GM18868 (cell line): ENCODE measurements at regions not wholly inside any gene's neighbourhood (a gene's known extent, or its start where the extent isn't known, plus 50 kb on each side); places are given as distances from the start of the nearest gene placed in this dataset.
"Not testable (repeated sequence)": the region's sequence is repeated elsewhere in the genome, so short reads cannot be mapped to it uniquely, and the experiment has no call there.

Source experiments
- ATAC-seq: cut with Tn5 transposase; IDR thresholded peaks from one replicate; pipeline ENCODE4 v1.9.1; 2021; ENCODE audit warnings: mild to moderate bottlenecking, moderate library complexity; ENCODE audit not compliant: unreplicated experiment

DNA sequence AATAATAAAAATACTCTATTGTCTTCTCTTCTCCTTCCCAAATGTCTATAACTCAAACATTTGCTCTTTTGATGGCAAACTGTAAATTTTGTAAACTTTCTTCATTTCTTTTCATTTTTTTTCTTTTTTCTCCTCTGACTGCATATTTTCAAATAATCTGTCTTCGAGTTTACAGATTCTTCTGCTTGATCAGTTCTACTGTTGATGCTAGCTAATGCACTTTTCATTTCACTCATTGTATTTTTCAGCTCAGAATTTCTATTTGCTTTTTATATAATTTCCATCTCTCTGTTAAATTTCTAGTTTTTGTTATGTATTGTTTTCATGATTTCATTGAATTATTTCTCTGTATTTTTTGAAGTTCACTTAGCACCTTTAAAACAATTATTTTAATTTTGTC is 646.8 kb upstream of the INTU start:
- ATAC-seq: no peak

DNA sequence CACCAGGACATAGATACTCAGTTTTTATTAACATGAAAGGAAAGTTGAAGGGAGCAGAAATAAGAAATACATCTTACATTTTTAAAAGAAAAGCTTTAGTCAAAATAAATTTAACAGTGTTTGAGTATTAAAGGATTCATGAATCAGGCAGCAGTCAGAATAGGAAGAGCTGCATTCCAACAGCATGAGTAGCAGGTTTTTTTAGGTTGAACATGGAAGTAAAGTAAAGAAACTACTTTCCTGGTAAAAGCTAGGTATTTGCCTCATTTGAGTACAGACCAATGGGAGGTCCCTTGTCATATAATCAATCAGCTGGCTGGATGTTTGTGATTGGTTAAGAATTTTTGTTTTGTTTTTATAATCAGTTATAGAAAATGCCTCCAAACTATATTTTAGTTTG is 645.9 kb upstream of the INTU start:
- no peak for ATAC-seq

DNA sequence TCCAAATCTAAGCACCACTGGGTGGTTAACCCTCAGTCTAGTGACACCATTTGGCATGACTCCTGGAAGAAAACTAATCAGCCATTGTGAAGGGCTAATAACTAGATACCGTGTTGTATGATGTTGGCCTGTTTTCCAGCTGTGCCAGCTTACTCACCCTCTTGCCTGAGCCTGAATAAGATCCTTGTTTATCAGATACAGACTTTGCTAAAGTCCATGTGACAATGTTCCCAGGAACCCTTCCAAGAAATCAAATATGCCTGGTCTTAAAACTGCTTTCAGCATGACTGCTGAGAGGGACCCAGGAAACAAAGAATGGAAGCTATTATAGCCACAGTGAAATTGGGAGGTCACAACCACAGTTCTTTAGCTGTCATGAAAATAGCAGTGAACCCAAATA is 640.8 kb upstream of the INTU start:
- ATAC-seq: no peak

DNA sequence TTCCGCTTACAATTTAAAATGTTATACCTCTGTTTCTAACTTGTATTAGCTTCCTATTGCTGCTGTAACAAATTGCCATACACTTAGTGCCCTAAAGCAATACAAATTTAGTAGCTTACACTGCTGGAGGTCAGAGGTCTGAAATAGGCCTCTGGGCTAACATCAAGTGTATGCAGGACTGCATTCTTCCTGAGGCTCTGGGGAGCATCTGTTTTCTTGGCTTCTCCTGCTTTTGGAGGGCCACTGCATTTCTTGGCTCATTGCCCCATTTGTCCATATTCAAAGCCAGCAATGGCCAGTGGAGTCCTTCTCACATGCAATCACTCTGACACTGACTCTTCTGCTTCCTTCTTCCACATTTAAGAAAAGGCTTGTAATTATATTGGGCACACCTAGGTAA is 639.8 kb upstream of the INTU start:
- no peak for ATAC-seq

DNA sequence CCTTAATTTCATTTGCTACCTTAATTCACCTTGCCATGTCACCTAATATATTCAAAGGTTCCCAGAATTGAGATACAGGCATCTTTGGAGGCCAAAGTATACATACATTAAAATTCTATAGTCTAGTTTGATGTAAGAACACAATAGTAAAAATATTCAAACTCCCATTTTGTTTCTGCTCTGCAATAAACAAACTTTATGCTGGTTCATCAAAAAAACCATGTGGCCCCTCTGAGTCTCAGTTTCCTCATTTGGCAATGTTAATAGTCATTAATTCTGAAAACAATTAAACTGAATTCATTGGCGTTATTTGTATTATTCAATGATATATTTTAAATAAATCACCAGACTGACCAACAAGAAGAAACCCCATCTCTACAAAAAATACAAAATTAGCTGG is 639.4 kb upstream of the INTU start:
- ATAC-seq: no peak

DNA sequence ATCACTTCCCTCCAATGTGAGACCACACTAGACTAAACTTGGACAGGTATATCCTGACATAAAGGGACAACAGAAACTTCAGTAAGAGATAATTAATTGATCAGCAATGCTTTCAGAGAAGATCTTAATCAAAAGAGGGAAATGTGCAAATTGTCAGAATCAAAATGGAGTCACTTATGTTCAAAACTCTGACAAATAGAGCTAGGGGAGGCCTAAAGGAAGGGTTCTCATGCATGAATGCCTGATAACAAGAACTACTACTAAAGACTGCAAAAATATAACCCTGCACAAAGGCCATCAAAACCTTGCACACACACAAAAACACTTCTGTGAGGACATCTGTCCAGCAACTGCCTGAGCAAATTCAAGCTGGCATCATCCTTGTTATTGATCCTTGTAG is 637.5 kb upstream of the INTU start:
- ATAC-seq: no peak

DNA sequence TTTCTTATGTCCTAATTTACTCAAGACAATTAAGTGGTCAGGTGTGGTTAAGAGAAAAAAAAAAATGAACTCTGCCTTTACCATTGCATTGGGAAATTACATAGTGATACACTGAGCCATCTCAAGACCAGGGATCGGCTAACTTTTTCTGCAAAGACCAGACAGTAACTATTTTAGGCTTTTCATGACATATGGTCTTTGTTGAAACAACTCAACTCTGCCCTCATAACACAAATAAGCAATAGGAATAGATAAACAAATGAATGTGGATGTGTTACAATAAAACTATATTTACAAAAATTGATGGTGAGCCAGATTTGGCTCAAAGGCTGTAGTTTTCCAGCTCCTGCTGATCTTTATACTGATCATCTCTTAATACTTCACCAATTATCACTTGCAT is 632.6 kb upstream of the INTU start:
- no peak for ATAC-seq

DNA sequence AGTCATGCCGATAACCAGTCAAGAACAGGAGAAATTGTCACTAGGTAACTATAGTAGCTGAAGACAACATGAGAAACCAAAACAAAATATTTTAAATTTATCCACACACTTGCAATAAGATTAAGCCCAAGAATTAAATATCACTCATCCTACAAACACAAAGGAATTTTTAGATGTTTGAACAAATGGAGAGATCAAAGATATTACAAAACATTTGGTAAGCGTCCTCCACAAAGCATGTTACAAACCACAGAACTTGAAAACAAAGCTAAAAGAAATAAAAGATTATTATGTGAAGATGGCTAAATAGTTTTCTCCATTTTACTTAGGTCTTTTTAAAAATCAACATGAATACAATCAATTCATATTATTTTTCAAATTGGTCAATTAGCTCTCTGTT is 631.9 kb upstream of the INTU start:
- no peak for ATAC-seq

DNA sequence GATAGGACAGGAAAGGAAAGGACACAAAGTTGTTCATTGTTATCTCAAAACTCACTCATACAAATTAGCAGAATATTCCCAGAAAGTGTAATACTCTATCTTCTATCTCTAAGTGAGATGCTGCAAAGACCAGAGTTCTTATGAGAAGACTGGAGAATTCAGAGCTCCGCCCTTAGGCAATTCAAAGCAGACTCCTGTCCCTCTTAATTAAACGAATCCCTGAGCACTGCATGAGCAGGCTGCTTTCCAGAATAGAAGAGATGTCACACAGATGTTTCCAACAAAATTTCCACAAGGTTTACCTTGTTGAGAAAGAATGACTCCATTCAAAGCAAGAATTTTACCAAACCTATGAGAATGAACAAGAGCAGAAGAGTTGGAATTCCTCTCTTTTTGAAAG is 630.8 kb upstream of the INTU start:
- ATAC-seq: no peak

DNA sequence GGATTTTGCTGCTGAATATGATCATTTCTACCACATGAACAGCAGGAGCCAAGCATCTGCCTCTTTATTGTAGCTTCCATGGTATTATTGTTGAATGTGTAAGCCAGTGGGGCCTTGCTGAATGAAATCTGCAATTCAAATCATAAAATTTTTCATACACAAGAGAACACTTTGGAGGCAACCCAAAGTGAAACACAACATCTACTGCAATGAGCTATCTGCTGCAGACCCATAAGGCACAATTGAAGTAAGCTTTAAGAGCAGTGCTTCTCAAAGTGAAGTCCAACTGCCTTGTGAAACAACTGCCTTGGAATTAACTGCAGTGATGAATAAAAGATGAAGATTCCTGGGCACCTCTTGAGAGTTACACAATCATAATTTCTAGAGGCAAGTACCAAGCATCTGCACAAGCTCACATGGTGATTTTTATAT is 626.3 kb upstream of the INTU start:
- ATAC-seq: no peak

DNA sequence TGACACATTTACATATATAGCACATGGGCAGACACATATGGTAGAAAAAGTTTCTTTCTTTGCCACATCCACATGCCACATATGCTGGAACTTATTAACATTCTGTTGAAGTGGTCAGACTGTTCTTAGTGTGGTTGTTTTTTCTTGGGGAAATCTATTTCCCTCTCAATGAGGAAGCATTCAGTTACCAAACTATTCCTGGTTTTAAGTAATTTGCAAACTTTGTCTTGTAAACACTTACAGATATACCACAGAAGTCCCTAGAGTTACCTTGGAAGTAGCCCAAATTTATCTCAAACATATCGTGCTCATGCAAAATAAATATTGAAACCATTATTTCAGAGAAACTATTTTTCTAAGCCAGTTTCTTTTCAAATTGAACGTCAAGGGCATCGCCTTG is 625.5 kb upstream of the INTU start:
- no peak for ATAC-seq

DNA sequence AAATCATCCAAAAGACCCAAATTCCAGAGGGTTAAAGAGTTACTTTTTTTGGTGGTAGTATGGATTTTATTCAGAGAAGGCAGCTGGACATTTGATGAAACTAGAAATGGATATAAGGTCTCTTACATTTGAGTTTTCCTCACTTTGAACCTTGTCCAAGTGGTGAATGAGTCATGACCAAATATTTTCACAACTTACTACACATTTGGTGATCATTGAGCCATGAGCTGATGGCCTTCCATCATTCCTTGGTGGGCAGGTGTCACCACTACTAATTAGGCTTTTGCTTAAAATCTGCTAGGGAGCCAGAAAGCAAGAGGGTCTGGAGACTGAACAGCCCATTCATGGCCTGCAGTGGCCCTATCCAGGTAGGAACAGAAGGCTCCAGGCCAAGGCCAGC is 620.2 kb upstream of the INTU start:
- no peak for ATAC-seq

DNA sequence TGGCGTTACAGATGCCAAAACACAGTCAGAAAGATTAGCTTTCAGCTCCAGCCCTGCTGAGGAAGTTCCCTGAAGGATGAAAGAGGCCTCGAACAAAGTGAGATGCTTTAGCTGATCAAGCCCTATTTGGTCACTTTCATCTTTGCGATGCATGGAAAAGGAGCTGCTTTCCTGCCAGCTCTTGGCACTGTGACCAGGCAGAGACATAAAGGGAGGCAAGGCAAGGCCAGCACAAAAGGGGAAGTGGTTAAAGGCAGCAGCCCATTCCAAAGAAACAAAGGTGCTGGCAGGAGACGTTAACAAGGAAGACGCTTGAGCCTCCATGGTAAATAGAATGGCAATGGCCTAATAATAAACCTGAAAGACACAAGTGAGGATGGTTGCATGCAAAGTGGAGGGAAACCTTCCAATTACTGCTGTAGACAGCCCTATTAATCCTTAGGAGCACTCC is 617.1 kb upstream of the INTU start:
- ATAC-seq: no peak

DNA sequence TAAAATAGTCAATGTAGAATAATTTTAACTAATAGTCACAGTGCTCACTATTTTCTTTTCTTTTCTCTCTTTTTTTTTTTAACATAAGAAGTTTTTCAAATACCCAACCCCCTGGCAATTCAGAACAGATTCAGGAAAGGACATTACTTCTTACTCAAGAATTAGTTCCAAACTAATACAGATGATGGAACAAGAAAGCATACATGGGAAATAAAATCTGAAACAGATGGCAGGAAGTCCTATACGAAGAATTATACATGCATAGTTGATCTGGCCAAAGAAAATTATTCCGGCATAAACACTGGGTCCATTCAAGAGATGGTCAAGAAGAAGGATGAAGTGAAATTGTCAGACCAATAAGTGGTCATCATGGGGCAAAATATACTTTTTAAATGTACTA is 614.4 kb upstream of the INTU start:
- no peak for ATAC-seq

DNA sequence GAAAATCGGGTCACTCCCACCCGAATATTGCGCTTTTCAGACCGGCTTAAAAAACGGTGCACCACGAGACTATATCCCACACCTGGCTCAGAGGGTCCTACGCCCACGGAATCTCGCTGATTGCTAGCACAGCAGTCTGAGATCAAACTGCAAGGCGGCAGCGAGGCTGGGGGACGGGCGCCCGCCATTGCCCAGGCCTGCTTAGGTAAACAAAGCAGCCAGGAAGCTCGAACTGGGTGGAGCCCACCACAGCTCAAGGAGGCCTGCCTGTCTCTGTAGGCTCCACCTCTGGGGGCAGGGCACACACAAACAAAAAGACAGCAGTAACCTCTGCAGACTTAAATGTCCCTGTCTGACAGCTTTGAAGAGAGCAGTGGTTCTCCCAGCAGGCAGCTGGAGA is 611.9 kb upstream of the INTU start:
- ATAC-seq: not testable (repeated sequence)

DNA sequence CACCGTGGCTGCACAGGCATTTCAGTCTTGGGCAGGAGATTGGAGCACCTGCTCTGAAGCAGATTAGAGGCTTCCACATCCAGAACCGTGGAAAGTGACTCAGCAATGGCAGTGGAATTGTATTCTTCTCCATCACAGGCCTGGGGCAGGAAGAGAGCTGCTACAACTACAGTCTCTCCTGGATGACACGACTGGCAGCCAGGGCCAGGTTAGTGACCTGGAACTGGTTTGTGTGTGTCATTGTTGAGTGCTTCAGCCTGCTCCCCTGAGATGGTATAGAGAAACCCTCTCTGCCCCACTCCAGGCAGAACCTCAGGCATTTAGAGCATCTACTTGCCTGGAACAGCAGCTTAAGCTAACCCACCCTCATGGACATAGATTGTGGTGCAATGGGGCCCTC is 596.5 kb upstream of the INTU start:
- ATAC-seq: no peak

DNA sequence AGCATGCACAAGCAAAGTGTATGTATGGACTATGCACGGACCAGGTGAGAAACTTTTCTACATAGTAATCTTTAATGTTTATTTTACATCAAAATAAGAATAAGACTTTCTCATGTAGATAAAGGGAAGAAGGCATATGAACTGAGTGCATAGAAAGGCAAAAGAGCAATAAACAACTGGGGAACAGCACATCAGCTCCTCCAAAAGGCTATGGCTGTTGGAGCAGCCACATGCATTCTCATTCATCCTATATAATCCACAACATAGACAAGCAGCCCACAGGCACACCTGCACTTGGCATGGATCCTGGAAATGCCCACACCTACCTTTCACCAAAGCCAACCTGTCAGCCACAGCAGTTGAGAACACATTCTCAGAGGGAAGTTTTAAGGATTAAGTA is 586.9 kb upstream of the INTU start:
- no peak for ATAC-seq

DNA sequence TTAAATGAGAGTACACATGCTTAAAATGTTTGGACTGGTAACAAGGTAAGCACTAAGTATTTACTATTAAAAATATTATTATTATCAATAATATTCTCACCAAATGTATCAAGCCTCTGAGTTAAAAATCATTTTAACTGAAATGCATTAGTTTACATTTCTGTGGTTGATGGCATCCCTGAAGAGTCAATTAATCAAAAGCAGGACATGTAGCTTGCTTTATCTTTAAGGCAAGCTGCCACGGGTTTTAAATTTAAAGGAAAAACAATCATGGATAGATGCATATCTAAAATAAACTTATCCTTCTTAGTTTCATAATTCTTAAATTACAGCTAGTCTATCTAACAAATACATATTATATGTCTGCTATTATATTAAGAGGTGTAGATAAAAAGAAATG is 584.8 kb upstream of the INTU start:
- no peak for ATAC-seq

DNA sequence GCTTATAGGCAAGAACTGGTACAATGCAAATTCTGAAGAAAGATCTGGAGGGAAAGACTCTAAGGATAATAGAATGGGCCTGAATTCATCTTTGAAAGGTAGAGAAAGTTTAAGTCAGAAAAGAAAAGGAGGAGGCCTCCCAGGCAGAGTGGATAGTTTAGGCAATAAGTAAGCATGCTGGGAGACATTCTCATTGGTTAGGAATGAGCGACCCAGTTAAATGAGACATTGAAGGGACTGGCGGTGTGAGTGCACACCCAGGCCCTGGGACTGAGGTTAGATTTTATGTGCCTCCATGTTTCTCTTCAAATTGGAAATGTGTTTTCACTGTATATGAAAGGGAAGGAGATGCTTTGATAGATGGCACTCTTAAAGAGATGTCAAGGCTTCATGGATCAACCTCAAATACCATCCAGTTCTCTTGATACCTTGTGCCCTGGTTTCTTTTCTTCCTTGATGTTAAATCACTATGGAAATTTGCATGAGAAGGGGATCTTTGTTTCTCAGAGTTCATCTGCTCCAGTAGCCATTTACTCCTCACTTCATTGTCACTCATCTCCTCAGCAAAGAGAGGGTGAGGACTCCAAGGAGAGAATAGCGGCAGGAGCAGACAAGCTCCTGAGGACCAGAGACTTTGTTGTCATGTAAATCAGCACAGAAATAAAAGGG is 584.2 kb upstream of the INTU start:
- no peak for ATAC-seq

DNA sequence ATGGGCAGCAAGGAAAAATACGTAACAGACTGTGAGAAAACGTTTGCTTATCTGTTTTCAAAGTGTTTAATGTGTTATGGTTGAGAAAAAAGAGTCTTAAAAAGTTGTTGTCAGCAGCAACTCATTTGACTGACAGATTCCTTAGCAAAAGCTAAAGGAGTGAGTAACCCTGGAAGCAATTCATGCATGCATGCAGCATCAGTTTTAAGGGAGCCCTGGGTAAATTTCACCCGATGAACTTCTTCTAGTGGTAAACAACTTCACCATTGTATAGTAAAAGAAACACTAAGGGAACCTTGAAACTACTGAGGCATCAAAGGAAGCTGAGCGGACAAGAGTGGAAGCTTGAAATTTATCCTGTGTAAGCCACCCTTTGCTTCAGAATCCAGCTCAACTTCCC is 583.2 kb upstream of the INTU start:
- ATAC-seq: no peak

DNA sequence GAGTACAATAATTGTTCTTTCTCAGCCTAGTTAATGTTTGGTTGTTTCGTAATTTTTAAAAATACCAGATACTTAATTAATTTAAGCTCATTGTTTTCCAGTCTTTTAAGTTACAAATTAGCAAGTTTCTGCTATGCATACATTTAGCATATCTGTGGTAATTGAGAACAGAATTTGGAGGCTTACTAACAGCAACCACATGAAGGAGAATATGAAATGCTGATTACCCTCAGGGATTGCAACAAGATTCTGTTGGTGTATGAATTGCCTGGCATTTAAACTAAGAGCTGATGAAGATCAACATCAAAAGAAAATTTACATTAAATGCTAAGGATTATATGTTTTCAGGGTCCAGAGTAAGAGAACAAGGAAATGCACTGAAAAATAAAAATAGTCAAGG is 580.0 kb upstream of the INTU start:
- ATAC-seq: no peak

DNA sequence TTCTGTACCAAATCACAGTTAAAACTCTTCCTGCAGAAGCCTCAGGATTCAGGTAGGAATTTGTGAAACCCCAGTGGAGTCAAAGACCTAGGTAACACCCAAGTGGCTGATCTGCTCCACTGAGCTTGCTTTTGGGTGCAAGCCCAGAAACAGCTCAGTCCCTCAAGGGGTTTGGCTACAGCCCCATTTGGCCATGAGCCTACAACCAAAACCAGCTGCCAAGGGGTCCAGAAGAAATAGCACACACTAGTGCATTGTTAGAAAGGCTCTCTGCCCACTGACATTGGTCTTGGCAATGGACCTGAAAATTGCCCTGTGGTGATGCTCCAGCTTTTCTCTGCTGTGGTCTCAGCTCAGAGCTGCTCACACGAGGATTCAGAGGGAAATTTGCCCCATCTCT is 577.4 kb upstream of the INTU start:
- no peak for ATAC-seq

DNA sequence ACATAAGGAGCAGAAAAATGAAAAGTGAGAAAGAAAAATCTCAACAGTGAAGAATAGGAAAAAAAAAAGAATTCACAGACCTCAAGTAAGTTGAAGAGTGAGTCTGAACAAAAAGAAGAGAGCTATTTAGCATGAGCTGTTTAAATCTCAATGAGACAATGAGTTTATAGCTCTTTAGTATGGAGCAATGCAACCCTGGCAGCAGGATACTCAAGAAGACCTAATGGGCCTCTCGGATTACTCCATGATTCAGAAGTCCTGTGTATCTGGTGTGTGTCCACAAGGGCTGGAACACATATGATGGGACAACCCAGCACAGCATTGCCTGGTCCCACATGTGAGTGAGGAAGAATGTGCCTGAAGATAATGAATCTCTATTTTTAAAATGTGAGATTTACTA is 563.1 kb upstream of the INTU start:
- ATAC-seq: no peak

DNA sequence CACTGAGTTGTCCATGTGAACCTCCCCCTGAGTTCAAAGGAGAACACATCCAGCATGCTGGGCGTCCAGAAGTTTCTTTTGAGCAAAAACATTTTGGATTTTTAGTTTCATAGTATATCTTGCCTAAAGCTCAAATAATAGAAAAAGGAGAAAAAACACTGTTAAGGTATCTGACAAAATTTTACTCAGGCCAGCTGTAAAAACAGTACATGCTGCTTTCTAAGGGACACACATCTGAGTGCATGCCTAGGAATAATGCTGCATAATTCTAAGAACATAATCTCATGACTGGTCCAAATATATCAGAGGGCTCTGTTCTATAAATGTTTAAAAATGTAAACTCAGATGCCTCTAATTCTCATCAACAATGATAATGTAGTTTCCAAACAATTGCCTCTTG is 561.3 kb upstream of the INTU start:
- ATAC-seq: no peak
